ENCODE measurements at regions not wholly inside any gene's neighbourhood (a gene's known extent, or its start where the extent isn't known, plus 50 kb on each side); places are given as distances from the start of the nearest gene placed in this dataset.

DNA sequence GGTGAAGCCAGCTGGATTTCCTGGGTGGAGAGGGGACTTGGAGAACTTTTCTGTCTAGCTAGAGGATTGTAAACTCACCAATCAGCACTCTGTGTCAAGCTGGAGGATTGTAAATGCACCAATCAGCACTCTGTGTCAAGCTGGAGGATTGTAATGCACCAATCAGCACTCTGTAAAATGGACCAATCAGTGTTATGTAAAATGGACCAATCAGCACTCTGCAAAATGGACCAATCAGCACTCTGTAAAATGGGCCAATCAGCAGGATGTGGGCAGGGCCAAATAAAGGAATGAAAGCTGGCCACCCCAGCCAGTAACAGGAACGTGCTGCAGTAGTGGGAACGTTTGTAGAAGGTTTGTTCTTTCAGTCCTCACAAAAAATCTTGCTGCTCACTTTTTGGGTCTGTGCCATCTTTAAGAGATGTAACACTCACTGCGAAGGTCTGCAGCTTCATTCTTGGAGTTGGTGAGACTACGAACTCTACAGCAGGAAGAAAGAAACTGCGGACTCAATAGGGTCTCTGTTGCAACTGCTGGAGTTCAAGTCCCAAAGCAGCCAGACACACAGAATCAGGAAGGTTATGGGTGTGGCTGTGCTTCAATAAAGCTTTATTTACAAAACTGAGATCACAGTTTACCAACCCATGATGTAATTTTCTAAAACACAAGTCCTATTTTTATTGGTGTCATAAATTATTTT lies 145.7 kb upstream of the ERCC6L2 start:
- Histone ChIP-seq H2AFZ (ENCODE audit: low read depth, low read length) (no peak overlapping the region), H3K27me3 (ENCODE audit: control insufficient read depth in 2 of 2, insufficient read depth in 2 of 2, low read length in 2 of 2) (peaks cover 6 to 19% of the 10 kb centered on the region in 2 experiments; a peak in 4 of 5 replicates), H3K4me2 (ENCODE audit: insufficient read depth, low read length) (no peak overlapping the region; the same call in 1 of the 2 replicates), H3K4me1 (replicated peaks in 1 of 2; ENCODE audit: control insufficient read depth in 2 of 2, insufficient read depth in 2 of 2, low read length in 2 of 2) (peaks cover 0 to 8% of the 10 kb centered on the region in 2 experiments; a peak in 1 of 5 replicates), H3K27ac (ENCODE audit: extremely low read depth, low read depth, low read length) (no peak overlapping the region), H3K4me3 (no peak overlapping the region), H3K9me3 (replicated peaks; ENCODE audit: control insufficient read depth, insufficient read depth, low read depth, low read length) (peaks cover 7% of the 10 kb centered on the region), H3K9me1 (ENCODE audit: control insufficient read depth, insufficient read depth, low read length) (no peaks in the 10 kb centered on the region), H3K79me2 (ENCODE audit: control insufficient read depth, insufficient read depth, low read length) (no peaks in the 10 kb centered on the region), H4K20me1 (replicated peaks; ENCODE audit: control insufficient read depth, insufficient read depth, low read length) (no peaks in the 10 kb centered on the region; the same call in 1 of the 2 replicates), H3K36me3 (ENCODE audit: control insufficient read depth, insufficient read depth, low read length) (no peaks in the 10 kb centered on the region), H3K9ac (ENCODE audit: insufficient read depth in 1 of 2, low read depth in 2 of 2, low read length in 2 of 2) (no peak overlapping the region)
- ATAC-seq (no peak), DNase-seq (ENCODE audit: extremely low read depth in 1 of 4, low spot score in 3 of 4) (no peak), FAIRE-seq (peak; percentile 35)
- 0% methylated on average over 5 of the region's 5 CpGs for WGBS (ENCODE audit: insufficient coverage, low coverage, missing lambda C conversion rate)
- BruUV-seq (replicated peaks): no TSS peak
- intact Hi-C loops (cut with micrococcal nuclease): loop anchor here (5.0 kb wide), 2 partner anchors 332 to 487 kb away; no protein-coding TSS in a partner anchor
- ChIA-PET POLR2A (interaction anchor here (0.5 to 0.6 kb wide), 3 partner anchors 175 to 1123 kb away, joined by 3 to 4 read pairs (median 3); no protein-coding TSS in a partner anchor), CTCF (ENCODE audit: low intra/inter-chr PET ratio) (interaction anchor here (0.6 kb wide), 1 partner anchor 12 kb away, joined by 3 read pairs; no protein-coding TSS in a partner anchor)
- in situ Hi-C loops (cut with MboI): no loop called here
- TF ChIP-seq, protein P1, sequence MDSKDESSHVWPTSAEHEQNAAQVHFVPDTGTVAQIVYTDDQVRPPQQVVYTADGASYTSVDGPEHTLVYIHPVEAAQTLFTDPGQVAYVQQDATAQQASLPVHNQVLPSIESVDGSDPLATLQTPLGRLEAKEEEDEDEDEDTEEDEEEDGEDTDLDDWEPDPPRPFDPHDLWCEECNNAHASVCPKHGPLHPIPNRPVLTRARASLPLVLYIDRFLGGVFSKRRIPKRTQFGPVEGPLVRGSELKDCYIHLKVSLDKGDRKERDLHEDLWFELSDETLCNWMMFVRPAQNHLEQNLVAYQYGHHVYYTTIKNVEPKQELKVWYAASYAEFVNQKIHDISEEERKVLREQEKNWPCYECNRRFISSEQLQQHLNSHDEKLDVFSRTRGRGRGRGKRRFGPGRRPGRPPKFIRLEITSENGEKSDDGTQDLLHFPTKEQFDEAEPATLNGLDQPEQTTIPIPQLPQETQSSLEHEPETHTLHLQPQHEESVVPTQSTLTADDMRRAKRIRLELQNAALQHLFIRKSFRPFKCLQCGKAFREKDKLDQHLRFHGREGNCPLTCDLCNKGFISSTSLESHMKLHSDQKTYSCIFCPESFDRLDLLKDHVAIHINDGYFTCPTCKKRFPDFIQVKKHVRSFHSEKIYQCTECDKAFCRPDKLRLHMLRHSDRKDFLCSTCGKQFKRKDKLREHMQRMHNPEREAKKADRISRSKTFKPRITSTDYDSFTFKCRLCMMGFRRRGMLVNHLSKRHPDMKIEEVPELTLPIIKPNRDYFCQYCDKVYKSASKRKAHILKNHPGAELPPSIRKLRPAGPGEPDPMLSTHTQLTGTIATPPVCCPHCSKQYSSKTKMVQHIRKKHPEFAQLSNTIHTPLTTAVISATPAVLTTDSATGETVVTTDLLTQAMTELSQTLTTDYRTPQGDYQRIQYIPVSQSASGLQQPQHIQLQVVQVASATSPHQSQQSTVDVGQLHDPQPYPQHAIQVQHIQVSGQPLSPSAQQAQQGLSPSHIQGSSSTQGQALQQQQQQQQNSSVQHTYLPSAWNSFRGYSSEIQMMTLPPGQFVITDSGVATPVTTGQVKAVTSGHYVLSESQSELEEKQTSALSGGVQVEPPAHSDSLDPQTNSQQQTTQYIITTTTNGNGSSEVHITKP (IDR thresholded peaks at IDR 0.05; ENCODE audit: partially characterized antibody): no peak
- TF ChIP-seq ZNF79 (CRISPR knock-in tag; IDR thresholded peaks at IDR 0.05; ENCODE audit: low read depth): no peak
- no peak for TF ChIP-seq ZNF644 (tag; IDR thresholded peaks at IDR 0.05; ENCODE audit: low read depth)
- TF ChIP-seq ZNF407 (IDR thresholded peaks at IDR 0.05; ENCODE audit: low read depth): no peak
- TF ChIP-seq, protein P2, sequence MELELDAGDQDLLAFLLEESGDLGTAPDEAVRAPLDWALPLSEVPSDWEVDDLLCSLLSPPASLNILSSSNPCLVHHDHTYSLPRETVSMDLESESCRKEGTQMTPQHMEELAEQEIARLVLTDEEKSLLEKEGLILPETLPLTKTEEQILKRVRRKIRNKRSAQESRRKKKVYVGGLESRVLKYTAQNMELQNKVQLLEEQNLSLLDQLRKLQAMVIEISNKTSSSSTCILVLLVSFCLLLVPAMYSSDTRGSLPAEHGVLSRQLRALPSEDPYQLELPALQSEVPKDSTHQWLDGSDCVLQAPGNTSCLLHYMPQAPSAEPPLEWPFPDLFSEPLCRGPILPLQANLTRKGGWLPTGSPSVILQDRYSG (tag; conservative IDR thresholded peaks at IDR 0.05; ENCODE audit: low read depth): no peak
- no peak for TF ChIP-seq BCOR (IDR thresholded peaks at IDR 0.05)
- TF ChIP-seq HIVEP1 (CRISPR knock-in tag; IDR thresholded peaks at IDR 0.05): no peak
- TF ChIP-seq TEAD2 (tag; IDR thresholded peaks at IDR 0.05): no peak

All from K562 (cell line).